Heart left ventricle (tissue), 13 donors: ENCODE measurements at regions not wholly inside any gene's neighbourhood (a gene's known extent, or its start where the extent isn't known, plus 50 kb on each side); places are given as distances from the start of the nearest gene placed in this dataset.

Experiments used
- CTCF ChIP-seq, 12 donors: fragments of 200-600 bp; sonication (generic) in 4 of 12; IDR thresholded peaks; one replicate each; pipeline versions ENCODE4 v1.5.0 to v1.8.0; 2018 to 2022; ENCODE audit warnings: antibody characterized with exemption in 12 of 12, mild to moderate bottlenecking in 5 of 12
- POLR2A ChIP-seq, 2 donors: fragments of 450-650 bp; IDR thresholded peaks; one replicate each; pipeline ENCODE4 v1.6.1; 2017; ENCODE audit warnings: antibody characterized with exemption in 2 of 2, mild to moderate bottlenecking in 2 of 2, moderate library complexity in 2 of 2
- donor health status: ischemic (EF 13 %, LVEDD 7.1; RV severe dilation, severe dysfunction).
- donor health status: DM: no; HTN: yes; CAD: no.
- donor health status: DM: no; HTN: no; CAD: no.
- donor health status: ischemic (EF 25% LVEDD 6.9; RV normal size, moderate dysfunction).
- donor health status: ischemic (EF 25% LVEDD 5.7; RV mildly dilated, moderate dysfunction).
- donor health status: ischemic (EF 35%, LVEDD 5.7; RV mildly dilated, moderate dysfunction).
- donor health status: nonischemic (EF 11% LVEDD 7.7; RV severe dilation, severe dysfunction).
- donor health status: DM: yes; HTN: yes; CAD: no.
- donor health status: PGD.
- donor health status: ischemic (EF 29% LVEDD 5.4; RV normal size, mild dysfunction).
- donor health status: nonischemic (EF 23%, LVEDD 6.1; RV moderate dilation, normal function).

GRCh38 chr2:235405612-235406361 lies 88.1 kb upstream of the AGAP1 start:
- TF ChIP-seq CTCF (IDR thresholded peaks at IDR 0.05): no peak
- TF ChIP-seq POLR2A (IDR thresholded peaks at IDR 0.05): no peak
